ENCODE measurements at regions not wholly inside any gene's neighbourhood (a gene's known extent, or its start where the extent isn't known, plus 50 kb on each side); places are given as distances from the start of the nearest gene placed in this dataset.
"Not testable (repeated sequence)": the region's sequence is repeated elsewhere in the genome, so short reads cannot be mapped to it uniquely, and the experiment has no call there.

DNA sequence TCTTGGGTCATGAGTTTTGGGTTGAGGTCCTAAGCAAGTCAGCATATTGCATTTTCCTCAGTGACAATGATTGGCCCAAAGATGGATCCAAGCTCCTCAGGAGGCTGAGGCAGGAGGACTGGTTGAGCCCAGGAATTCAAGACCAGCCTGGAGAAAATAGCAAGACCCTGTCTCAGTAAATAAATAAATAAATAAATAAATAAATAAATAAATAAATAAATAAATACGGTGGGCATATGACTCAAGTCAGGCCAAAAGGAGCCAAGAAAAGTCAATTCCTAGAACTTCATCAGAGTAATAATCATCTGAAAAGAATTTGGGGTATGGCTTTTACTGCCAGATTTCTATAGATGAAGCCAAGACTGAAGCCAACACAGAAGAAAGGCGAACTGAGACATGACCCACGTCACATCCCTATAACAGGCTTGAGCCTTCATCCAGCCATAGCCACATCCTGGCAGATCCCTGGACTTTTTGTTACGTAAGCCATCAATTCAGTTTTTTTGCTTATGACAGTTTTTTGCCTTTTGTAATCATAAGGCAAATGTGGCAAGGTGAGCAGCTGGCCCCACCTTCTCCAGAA is 88.5 kb upstream of the NFASC start:
- DNase-seq = no peak

GRCh38 chr1:204785023-204785422 is 85.6 kb upstream of the NFASC start:
- DNase-seq = not testable (repeated sequence)

GRCh38 chr1:204788470-204788869 is 82.2 kb upstream of the NFASC start:
- DNase-seq = no peak

DNA sequence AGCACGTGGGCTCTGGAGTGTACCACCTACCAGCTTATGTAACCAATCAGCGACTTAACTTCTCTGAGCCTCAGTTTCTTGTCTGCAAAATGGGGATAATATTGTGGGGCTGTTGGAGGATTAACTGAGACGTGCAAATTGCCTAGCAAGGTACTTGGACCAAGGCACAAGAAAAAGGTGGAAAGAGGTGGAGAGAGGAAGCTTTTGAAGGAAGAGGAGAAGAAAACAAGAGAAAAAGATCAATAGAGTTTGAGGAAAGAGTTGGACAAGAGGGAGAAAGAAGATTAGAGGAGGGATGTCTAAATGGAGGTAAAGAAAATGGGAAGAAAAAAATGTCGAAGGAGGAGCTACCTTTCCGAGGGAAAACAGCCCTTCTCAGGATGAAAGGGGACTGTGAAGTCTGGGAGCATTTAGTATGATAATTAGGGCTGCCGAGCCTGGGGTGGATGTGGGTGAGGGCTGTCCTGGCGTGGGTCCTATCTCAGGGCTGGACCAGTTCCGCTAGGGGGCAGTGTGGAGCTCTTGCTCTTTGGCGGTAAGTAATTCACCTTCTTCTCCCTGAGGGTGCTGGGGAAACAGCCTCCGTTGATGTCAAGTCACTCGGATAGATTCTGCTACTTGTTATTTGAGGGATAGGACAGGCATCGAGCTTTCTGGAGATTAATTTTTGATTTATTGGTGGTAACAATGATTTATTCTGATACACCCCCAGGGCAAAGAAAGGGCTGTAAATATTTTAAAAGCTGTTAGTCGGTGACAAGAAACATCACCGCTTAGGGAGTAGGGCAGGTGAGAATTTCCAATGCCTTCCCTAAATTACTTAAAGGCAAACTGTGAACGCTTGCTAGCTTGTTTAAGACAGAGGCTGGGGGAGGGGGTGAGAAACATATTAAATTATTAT is 79.0 kb upstream of the NFASC start:
- peak; percentile 86 for DNase-seq

DNA sequence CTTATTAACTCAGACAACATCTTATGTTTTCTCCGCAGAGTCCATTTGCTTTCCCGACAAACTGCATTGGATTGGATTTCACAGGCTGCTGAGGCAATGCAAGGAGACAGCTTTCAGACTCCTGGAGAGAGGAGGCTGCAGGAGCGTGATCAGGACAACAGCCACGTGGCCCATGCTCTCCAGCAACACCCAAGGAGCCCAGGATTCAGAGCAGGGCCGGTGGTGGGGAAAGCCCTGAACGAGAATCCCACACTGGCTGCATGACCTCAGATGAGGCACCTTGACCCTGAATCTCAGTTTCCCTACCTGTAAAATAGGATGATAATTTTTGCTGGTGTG is 78.3 kb upstream of the NFASC start:
- DNase-seq = no peak

- DNase-seq = no peak
Measured at GRCh38 chr1:204793259-204793914, 77.3 kb upstream of the NFASC start.

DNA sequence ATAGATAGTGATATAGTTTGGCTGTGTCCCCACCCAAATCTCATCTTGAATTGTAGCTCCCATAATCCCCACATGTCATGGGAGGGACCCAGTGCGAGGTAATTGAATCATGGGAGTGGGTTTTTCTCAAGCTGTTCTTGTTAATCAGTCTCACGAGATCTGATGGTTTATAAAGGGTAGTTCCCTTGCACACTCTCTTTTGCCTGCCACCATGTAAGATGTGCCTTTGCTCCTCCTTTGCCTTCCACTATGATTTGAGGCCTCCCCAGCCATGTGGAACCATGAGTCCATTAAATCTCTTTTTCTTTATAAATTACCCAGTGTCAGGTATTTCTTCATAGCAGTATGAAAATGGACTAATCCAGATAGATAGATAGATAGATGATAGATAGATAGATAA is 73.8 kb upstream of the NFASC start:
- not testable (repeated sequence) for DNase-seq

DNA sequence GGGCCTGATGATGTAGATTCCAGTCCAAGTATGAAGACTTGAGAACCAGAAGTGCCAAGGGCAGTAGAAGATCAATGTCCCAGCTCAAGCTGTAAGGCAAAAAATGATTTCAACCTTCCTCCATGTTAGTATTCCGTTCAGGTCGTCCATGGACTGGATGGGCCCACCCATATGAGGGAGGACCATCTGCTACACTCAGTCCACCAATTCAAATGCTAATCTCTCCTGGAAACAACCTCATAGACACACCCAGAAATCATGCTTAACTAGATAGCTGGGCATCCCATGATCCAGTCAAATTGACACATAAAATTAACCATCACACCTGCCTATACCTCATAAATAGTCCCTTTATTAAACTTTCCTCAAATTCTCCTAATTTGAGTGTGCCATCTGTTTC is 73.3 kb upstream of the NFASC start:
- DNase-seq = no peak

DNA sequence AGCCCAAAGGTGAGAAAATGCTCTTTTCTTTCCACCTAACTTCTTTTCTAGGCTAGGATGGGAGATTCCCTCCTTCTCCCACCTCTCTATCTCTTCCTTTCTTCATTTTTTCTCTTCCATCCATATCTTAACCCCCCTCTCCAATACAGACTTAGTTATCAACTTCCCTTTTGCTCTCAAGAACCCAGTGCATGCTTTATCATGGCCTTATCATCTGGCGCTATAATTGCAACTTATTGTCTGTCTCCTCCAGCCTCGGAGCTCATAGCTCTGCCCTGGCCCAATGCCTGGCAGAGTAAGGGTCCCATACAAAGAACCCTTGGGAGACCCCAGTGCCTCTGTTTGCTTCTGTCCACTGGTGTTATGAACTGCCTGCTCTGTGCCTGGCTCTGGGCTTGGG is 71.0 kb upstream of the NFASC start:
- DNase-seq = no peak

DNA sequence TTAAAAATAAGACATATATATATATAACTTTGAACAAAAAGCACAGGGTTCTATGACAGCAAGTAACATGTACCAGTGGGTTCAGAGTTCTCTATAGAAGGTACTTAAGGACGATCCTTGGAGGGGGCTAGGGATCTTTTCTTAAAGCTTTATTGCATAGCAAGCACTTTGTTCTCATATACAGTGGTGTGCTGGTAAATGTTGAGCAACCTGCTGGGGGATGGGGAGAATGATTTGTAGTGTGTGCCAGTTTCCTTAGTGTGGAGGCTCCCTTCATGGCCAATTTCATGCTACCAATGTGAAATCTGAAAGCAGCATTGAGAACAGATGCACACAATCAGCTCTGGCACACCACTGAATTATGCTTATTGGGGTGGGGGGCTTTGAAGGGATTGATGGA is 69.5 kb upstream of the NFASC start:
- DNase-seq = no peak

DNA sequence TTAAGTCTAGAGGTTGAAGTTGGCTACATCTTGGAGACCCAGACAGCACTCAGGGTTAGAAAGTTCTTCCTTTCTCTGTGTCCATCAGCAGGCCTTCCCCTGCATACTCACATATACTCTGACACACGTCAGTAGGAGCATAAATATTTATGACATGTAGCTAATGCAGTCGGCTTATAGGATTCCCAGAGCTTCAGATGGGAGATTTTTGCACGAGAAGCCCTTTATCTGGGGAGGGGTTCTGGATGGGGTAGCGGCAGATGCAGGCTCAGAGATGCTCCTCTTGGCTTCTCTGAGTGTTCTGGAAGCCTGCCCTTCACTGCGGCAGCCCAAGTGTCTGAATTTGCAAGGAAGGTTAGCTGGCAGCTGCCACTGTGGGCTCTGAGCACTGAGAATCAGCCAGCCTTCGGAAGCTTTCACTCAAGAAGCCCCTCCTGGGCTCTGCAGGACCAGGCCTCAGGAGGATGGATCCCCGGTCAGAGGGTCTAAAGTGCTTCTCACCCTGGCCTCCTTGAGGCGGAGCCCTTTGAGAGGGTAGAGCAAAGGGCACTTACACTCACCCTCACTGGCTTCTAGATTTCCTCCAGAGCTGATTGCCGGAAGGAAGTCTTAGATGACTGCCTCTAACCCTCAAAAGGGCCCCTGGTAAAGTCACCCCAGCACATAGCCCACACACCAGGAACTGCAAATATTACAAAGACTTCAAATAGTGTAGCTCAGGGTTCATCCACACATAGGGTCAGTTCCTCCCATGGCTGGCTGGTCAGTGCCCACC is 68.1 kb upstream of the NFASC start:
- DNase-seq = no peak

DNA sequence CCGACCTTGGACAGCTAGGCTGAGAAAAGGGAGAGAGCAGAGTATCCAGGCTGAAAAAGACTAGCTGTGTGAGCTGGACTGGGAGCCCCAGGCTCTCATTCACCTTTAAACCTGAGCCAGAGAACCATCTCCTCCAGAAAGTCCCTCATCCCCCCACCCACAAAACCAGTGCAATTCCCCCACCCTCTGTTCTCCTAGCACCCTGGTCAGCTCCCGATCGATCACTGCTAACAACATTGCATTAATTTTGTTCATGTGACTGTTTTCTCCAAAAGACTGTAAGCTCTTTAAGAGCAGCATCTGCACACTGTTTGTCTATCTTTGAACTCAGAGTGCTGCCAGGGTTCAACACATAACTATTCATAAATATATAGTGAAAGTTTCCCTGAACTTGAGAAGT is 67.1 kb upstream of the NFASC start:
- no peak for DNase-seq

DNA sequence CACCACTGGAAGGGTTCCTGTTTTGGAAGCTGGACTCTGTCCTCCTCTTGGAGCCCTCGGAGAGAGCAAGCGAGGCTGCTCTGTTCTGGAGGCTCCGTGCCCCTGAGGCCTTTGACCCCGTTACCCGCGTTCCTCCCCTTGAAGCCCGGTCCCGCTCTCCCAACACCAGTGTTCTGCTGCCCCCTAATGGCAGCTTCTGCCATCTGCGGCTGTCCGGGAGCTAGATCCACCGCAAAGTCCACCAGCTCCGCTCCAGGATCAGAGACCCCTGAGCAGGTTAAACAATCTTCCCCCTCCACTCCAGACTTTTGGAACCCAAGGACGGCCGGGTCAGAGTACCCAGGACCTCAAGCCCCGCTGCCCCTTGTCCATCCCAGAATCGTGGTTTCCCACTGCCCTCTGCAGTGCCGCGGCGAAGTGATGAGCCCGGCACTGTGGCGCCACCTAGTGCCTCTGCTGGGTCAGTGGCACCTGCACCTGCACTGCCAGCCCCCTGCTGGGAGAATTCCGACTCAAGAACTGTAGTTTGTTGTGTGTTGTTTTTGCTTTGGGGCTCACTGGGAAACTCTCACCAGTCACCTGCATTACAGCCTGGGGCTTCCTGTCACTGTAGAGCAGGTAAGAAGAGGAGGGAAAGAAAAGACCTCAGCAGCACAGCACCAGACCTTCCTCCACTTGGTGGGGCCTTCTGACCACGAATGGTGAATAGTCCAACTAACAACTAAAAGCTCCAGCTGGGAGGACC is 63.5 kb upstream of the NFASC start:
- peak; percentile 83 for DNase-seq

- DNase-seq = no peak
Measured at GRCh38 chr1:204809488-204809887, 61.2 kb upstream of the NFASC start.

- DNase-seq = no peak
Measured at GRCh38 chr1:204812842-204813241, 57.8 kb upstream of the NFASC start.

DNA sequence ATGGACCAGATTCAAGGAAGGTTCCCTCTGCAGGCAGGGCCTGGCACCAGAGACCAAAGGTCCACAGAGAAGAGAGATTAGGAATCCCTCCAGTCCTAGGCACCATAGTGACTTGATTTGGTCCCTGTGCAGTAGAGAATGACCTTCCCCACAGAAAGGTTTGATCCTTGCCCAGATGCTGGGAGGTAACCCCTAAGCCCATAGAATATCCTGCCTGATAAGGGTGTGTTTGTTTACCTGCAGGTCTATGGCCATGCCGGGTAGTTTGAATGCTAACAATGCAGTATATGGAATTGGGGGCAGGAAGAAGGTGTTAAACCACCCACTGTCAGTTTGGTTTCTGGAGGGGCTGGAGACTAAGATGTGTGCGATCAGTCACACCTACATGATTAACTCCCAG is 57.1 kb upstream of the NFASC start:
- DNase-seq = no peak

DNA sequence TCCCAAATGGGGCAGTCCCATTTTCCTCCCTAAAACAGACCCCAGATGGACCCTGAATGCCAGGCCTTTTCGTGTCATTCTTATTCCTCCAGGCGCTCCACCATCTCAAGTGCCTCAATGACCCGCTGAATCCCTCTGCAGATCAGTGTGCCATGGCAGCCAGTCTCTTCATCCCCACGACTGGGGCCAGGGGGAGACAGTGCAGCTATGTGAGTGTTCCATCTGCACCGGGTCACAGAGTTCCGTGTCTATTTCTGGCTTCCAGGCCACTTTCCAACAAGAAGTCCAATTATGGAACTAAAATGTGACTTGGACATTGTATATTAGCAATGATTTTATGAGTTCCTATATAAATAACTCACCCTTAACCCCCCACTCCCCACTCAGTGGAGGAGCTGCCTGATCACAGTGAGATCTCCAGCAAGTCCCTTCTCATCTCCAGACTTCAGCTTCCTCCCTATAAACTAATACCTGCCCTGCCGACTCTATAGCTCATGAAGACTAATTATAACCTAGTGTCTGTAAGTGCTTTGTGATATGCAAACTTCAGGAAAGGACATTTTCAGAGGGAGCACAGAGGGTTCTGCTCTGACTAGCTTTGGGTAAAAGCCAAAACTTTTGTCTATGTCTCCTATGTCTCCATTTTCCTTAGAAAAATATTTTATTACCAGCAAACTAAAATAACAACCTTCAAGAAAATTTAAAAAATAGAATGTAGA is 56.3 kb upstream of the NFASC start:
- DNase-seq = no peak

GRCh38 chr1:204817341-204817740 is 53.3 kb upstream of the NFASC start:
- DNase-seq = no peak

DNA sequence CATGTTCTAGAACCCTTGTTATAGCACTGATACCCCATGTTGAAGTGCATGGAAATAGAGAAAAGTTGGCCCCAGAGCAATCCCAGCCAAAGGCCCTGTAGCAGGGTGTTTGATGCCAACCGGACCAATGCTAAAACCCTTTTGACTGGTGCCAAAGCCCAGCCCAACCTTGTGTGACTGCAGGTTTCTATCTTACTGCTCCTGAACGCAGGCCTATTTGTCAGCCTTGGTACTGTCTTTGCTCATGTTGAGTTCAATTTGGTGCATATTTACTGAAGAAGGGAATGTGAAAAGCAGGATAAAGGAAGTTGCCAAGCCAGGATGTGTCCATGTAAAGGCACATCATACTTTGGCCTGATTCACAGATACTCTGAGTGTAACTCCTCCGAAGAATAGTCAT is 51.7 kb upstream of the NFASC start:
- no peak for DNase-seq

DNA sequence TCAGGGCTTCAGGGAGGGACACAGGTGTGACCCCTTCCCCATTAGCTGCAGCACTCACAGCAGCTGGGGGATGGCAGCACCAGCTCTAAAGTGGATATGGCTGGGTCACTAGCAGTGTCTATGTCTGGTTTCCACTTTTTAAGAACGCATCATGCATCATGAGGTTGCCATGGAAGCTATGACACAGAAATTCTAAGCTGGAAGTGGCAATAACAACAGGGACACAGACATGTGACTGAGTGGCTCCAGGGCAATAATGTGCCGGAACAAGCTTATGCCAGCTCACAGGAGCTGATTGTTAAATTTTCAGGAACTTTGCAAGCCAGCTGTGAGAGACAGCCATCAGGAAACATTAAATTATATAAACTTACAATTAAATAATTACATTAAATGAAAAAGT is 51.2 kb upstream of the NFASC start:
- DNase-seq = no peak
